HG03378 (cell line): ENCODE measurements at regions not wholly inside any gene's neighbourhood (a gene's known extent, or its start where the extent isn't known, plus 50 kb on each side); places are given as distances from the start of the nearest gene placed in this dataset.
"Not testable (repeated sequence)": the region's sequence is repeated elsewhere in the genome, so short reads cannot be mapped to it uniquely, and the experiment has no call there.

Experiments
- ATAC-seq: cut with Tn5 transposase; IDR thresholded peaks from one replicate; pipeline ENCODE4 v1.9.1; 2021; ENCODE audit warnings: mild to moderate bottlenecking, moderate library complexity; ENCODE audit not compliant: unreplicated experiment

DNA sequence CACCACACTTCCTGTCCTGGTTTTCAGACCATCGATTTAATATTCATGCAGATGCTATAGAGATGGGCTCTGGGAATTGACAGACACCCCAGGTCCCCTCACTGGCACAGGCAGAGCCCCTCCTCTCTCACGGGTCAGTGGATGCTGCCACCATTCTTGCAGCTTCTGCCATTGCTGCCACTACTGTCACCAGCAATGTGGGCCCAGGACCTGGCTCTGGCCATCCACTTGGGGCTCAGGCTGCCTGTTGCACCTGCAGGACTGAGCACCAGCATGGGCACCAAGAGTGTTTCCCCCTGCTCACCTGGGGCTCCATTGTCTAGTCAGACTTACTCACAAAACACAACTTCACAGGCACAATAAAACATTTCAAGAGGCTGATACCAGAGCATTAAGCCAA is 479.0 kb upstream of the ZNF608 start:
- ATAC-seq: no peak

DNA sequence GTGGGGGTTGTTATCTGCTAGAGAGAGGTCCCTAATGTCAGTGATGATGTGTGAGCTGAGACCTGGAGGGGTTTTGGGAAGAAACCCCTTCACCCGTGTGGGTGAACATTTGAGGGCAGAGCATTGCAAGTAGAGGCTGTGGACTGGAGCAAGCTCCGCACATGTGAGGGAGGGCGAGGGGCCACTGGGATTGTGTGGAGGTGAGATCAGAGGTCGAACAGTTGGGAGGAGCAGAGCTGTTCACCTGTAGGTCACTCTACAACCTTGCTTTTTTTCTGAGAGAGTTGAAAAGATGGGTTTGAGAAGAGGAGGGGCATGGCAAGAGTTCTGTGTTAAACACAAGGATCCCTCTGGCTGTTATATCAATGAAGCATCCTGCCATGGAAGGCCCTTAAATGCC is 480.4 kb upstream of the ZNF608 start:
- no peak for ATAC-seq

DNA sequence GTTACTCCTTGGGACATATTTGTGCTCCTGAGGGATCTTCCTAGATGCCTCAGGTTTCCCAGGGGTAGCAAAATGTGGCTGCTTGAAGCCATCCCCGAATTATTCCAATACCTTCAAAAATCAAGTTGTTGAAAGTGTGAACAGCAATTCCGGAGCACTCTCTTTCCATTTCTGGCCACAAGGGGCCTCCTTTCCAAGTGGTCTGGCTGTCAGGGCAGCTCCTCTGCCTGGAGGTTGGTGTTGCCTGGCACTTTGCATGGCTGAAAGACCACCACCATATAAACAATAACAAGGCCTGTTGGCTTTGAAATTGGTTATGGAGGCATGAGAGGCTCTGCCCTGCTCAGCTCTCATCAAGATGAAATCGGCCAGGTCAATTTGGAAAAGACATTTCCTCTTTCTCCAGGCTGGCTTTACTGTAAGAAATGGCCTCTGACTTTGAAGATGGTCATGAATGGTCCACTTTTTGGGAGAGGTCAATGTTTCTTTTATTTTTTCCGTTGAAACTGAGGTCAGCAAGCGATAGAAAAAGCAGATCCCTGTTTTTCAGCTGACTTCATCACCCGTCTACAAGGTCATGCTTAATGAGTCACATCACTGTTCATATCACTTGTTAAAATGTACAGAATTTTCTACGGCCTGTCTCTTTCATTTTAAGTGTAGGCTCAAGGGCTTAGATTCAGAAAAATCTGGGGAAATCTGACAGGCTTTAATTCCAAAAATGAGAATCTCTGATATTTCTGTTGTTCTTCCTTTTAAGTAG is 481.1 kb upstream of the ZNF608 start:
- no peak for ATAC-seq

DNA sequence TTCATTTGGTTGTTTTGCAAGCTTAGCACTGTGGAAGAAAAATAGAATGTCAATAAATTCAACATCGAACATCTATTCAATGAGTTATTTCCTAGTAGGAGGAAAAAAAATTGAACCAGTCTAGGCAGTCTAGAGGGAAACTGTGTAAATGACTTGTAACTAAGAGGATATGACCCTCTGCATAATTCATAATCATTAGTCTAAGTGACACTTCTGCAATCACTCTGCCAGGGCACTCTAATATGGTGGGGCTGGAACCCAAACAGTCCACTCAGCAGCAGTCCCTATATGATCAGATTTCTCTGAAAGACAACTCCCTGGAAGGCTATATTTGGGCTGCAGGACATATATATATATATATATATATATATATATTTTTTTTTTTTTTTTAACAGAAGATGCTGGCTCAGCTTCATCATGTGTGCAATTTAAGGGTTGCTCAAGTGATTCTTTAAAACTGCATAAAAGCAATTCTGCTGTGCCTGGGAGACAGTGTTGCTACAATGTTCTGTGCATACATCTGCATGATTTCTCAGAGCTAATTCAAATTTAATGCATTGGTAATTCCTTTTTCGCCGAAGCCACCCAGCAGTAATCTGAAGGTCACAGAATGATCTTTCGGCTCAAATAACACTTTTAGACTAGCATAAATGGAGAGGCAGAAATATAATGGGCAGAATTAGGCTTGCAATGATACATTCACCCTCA is 482.1 kb upstream of the ZNF608 start:
- ATAC-seq: no peak

DNA sequence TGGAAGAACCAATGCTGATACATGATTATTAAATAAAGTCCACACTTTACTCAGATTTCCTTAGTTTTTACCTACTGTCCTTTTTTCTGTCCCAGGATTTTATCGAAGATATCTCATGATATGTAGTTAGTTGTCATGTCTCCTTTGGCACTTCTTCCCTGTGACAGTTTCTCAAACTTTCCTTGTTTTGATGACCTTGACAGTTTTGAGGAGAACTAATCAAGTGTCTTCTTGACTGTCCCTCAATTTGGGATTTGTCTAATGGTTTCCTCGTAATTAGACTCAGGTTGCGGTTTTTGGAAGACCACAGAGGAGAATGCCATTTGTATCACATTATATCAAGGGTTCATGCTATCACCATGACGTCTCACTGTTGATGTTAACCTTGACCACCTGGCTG is 483.1 kb upstream of the ZNF608 start:
- no peak for ATAC-seq

DNA sequence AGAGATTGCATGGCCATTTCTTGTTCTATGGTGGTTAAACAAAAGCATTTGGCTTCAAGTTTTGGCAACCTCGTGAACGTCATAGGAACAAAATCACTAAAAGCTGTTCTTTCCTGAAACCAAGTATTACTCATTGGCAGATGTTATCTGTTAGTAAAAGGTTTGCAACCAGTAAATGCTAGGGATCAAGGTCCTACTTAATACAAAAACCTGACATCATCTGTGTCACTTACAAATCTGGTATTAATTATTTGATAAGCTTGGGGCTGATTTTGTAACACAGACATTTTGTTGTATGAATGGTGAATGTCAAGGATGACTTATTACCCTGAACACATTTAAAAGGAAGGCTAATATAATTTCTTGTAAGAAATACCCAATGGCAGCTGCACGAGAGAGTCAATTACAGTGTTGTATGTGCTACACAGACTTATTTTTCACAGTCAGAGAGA is 486.4 kb upstream of the ZNF608 start:
- ATAC-seq: no peak

DNA sequence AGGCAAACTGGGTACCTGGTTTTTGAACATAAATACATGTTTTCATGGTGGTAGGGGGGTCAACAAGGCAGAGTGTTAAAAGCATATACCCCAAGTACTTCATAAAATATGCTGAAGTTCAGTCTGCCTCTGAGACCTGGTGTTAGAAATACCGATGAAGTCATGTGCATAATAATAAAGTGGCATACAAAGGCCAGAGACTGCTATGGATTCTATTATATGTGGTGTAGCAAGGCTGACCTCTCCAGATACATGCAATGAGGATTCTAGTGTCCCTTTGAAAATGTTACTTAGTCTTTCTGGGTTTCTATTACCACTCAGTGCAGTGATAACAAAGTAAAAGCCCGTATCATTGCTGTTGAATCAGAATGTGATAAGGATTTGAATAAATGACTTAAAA is 487.5 kb upstream of the ZNF608 start:
- no peak for ATAC-seq

DNA sequence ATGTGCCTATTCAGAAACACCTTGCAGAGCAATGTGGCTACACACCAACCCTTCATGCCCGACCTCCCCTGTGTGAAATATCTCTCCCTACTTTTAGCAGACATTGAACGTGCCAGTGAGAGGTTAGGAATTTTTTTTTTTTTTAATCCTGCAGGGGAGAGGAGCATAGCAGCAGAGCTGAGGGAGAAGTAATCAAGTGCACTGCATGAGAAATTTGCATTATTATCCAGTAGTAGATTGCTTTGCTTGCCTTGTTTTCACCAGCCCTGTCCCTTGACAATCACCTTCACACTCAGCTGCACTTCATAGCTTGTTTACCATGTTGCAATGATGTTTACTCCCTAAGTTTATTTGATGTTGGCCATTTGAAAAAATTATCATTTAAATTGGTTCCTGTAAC is 489.6 kb upstream of the ZNF608 start:
- no peak for ATAC-seq

DNA sequence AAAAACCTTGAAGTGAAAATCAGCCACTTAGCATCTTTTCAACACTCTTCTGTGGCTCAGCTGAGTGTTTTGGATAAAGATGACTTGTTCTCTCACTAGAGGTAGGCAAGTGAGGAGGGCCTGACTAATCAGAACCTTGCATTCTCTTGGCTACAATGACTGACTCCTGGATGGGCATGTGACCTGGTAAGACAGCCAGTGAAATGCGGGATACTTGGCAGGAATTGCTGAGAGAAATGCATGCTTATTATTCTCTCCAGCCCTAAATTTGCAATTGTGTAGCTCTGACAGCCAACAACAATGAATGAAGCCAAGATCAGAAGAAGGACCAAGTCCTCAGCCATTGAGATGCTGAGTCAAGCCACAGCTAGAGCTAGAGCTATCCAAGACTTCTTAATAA is 490.5 kb upstream of the ZNF608 start:
- no peak for ATAC-seq

DNA sequence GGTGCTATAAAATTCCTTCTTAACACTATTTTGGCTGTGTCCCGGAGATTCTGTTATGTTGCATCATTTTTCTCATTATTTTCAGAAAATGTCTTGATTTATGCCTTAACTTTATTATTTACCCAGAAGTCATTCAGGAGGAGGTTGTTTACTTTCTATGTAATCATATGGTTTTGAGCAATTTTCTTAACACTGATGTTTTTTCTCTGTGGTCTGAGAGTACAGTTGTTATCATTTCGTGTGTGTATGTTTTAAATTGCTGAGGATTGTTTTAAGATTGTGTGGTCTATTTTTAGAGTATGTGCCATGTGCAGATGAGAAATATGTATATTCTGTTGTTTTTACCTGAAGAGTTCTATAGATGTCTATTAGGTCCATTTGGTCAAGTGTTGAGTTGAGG is 498.1 kb upstream of the ZNF608 start:
- no peak for ATAC-seq

DNA sequence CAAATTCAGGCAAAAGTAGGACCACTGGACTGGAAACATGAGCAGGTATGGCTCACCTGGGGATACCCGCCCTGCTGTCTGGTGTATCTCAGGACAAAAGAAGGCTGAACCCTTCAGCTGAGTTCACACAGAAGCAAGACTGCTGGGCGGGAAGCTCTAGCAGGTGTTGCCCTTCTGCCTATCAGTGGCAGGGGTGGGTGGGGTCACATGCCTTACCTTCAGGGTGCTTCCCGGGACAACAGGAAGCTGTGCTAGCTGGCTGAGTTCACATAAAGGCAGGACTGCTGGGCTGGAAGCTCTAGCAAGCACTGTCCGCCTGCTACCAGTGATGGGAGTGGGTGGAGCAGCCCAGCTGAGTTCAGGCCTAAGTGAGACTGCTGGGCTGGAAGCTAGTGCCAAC is 498.8 kb upstream of the ZNF608 start:
- ATAC-seq: no peak

DNA sequence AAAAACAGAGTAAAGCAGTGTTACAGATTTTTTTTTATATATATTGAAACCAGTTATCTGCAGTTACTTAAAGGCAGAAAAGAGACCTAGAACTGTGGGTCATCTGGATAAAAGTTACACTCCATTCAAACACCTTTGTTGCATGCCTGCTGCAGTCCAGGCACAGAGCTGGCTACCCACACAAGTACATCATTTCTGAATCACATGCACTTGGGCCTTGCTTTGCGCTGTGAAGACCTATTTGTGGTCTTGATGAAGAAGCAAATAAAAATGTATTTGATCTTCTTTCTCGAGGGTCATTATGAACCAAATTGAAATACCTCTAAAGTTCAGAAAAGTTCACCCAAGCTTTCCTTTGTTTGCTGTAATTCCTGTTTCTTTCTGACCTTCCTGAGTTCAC is 503.0 kb upstream of the ZNF608 start:
- no peak for ATAC-seq

DNA sequence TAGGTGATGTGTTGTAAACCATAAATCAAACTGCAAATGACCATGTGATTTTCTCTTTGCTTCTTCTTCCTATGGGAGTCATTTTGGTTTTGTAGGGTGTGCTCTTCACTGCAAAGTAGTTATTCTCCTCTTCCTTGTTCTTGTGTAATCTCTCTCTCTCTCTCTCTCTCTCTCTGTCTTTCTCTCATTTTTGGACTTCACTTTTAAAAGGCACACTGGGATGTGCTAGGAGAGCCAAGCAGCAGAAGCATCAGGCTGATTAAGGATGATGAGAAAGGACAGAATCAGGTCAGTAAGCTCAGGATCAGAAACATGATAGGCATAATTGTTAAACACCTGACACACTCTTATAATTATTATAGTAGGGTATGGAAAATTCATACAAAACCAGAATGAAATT is 505.3 kb upstream of the ZNF608 start:
- no peak for ATAC-seq

DNA sequence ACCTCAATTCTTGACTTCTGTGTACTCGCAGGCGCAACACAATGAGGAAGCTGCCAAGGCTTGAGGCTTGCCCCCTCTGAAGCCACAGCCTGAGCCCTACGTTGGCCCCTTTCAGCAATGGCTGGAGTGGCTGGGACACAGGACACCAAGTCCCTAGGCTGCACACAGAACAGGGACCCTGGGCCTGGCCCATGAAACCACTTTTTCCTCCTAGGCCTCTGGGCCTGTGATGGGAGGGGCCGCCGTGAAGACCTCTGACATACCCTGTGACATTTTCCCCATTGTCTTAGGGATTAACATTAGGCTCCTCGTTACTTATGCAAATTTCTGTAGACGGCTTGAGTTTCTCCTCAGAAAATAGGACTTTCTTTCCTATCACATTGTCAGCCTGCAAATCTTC is 507.2 kb upstream of the ZNF608 start:
- ATAC-seq: not testable (repeated sequence)

DNA sequence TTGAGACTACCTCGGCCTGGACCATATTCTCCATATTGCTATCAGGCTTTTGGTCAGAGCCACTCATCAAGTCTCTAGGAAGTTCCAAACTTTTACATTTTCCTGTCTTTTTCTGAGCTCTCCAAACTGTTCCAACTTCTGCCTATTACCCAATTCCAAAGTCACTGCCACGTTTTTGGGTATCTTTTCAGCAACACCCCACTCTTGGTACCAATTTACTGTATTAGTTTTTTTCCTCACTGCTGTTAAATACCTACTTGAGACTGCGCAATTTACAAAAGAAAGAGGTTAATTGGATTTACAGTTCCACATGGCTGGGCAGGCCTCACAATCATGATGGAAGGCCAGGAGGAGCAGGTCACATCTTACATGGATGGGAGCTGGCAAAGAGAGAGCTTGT is 507.8 kb upstream of the ZNF608 start:
- ATAC-seq: no peak

DNA sequence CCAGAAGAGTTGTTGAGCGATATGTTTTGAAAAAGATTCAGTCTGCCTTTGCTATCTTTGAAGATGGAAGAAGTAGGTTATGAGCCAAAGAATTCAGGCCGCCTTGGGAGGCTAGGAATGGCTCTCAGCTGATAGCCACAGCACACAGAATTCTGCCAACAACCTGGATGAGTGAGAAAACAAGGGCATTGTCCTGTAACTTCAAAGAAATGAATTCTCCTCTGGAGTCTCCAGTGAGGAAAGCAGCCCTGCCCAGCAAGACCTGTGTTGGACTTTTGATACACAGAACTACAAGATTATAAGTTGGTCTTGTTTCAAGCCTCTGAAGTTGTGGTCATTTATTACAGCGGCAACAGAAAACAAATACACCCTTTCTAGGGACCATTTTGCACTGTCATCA is 509.9 kb upstream of the ZNF608 start:
- no peak for ATAC-seq

DNA sequence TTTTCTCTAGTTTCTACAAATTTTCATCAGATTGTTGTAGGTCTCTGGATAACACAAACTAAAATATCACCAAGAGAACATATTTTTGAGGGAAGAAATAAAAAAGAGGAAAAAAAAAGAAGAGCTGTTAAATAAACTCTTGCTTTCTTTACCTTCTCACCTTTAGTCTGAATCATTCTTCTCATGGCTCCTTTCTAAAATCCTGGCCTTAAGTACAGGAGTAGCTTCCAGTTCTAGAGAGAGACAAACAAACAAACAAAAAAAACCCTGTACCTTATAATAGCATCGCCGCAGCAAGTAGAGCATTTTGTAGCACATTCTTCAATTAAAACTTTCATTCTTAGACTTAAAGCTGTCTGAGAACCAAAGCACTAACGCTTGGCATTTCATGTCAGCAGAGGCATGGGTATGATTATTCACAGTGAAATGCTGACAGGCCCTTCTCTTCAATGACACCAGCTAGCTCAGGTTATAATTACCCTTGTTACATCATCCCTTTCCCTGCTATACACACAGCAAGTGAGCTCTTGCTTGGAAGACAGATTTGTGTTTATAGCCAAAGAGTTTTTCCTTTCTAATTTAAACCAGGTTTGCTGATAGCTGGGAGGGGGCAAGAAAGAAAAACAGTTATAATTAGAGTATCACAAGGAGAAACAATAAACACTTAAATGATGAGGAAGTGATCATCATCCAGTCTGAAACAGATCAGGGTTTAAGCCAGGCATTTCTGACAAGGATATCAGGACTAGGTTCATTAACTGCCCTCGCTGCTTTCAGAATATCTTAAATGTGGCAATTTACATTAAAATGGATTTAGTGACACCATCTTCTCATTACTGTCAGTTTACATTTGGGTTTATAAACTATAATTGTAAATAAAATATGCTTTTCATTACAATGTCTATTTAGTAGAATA is 510.9 kb upstream of the ZNF608 start:
- no peak for ATAC-seq

DNA sequence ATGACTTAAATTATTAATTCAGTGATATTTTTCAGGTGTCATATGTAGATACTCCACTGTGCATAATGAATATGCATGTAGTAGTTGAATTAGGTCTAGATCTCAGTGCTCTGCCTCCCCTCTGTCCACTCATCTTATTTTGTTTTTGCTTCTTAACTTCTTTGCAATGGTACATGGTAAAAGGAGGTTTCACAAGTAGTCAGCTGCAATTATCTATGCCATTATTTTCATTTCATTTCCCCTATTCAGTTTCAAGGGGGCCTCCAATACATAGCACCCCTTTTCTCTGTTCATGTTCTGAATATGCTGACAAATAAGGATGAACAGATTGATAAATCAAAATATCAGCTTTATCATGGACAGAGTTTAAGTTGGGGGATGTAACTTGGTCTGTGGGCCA is 511.6 kb upstream of the ZNF608 start:
- ATAC-seq: no peak

DNA sequence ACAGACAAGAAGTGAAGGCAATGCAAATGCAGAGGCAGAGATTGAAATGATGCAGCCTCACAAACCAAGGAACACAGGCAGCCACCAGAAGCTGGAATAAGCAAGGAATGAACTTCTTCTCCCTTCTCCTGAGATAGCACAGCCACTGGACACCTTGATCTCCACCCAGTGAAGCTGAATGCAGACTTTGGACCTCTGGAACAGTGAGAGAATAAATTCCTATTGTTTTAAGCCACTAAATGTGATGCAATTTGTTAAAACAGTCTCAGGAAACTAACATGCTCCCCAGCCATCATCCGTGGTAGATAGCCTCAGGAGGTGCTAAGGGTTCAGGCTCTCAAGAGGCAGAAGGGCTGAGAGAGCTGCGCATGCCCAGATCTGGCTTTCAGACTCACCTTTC is 512.2 kb upstream of the ZNF608 start:
- ATAC-seq: no peak

DNA sequence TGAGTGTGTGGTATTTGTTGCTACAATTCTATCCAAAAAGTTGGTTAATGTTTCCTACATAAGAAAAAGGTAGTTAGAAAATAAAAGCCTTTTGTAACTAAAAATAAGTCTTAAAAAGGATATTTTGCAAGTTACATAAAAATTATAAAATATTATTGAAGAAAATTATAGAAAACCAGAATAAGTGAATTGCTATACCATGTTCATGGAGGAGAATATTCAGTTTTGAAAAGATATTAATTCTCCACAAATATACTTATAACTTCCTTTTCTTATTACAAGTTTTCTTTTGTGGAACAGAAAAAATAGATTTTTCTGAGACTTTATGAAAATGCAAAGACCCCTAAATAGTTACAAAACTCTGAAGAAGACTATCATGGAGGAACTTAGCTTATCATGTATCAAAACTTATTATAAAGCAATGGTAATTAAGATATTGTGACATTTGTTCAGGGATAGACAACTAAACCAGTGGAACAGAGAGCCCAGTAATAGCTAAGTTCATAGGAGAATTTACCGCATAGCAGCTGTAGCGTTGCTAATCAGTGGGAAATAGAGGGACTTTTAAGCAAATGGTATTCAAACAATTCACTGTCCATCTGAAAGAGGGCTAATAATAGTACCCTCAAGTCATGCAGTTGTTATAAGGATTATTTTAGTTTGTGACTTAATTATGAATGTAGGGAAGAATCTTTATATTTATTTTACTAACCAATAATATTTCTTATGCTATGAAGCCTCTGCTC is 515.2 kb upstream of the ZNF608 start:
- no peak for ATAC-seq

DNA sequence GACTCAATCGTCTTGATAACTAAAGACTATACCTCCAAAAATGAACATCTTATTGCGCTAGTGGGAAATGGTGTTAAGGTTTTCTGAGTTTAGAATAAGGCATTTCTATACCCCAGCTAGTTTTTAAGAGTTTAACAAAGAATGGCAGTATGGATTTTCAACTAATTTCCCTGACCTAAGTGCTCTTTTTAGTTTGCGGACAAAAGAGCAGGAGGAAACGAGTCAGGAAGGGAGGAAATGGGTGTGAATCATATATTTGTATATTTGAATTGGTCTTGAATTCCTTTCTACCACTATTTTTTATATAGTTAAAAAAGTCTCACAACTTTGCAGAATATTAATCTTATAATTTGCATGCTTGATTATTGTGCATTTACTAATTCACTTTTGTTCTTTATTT is 516.3 kb upstream of the ZNF608 start:
- no peak for ATAC-seq
